ENCODE measurements at regions not wholly inside any gene's neighbourhood (a gene's known extent, or its start where the extent isn't known, plus 50 kb on each side); places are given as distances from the start of the nearest gene placed in this dataset.

DNA sequence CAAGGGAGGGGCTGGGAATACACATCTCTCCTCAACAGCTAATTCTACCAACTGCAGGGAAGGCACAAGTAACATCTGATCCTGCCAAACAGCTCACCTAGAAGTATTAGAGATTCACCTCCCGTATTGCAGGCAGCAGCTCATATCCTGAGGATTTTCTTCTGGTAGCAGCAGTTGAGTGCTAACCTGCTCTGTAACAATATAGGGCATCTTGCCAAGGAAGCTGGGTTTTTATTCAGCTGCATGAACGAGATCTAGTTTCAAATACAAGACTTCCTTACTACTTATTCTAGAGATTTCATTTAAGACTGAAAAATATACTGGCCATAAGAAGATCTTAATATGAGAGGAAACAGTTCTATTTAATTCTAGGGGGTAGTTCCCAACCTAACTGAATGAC, 261.4 kb upstream of the USP15 start:
- in situ Hi-C loops (cut with MboI; ENCODE audit: low sequenced_read_pairs, unreplicated experiment), result no loop called here
- DNase-seq (ENCODE audit: low spot score), result no peak
- TF ChIP-seq, protein P1, sequence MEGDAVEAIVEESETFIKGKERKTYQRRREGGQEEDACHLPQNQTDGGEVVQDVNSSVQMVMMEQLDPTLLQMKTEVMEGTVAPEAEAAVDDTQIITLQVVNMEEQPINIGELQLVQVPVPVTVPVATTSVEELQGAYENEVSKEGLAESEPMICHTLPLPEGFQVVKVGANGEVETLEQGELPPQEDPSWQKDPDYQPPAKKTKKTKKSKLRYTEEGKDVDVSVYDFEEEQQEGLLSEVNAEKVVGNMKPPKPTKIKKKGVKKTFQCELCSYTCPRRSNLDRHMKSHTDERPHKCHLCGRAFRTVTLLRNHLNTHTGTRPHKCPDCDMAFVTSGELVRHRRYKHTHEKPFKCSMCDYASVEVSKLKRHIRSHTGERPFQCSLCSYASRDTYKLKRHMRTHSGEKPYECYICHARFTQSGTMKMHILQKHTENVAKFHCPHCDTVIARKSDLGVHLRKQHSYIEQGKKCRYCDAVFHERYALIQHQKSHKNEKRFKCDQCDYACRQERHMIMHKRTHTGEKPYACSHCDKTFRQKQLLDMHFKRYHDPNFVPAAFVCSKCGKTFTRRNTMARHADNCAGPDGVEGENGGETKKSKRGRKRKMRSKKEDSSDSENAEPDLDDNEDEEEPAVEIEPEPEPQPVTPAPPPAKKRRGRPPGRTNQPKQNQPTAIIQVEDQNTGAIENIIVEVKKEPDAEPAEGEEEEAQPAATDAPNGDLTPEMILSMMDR (IDR thresholded peaks at IDR 0.05; ENCODE audit: borderline replicate concordance, control extremely low read depth, extremely low read depth, insufficient read depth, missing control alignments), result no peak

DNA sequence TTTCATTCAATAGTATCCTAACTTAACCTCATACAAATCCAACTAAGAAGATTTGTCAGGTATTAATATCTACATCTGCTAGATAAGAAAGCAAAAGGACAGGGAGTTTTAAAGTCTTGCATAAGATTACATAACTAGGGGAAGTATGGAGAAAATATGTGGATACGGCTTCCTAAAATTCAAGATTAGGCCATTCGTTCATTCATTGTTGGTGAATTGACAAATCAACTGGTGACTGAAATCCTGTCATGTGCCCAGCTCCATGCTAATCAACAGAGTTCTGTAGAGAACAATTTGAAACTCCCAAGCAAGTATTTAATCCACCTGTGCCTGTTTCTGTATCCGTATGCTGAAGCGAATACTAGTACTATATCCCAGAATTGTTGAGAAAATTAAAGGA, 260.9 kb upstream of the USP15 start:
- no peak for DNase-seq (ENCODE audit: low spot score)
- in situ Hi-C loops (cut with MboI; ENCODE audit: low sequenced_read_pairs, unreplicated experiment), result no loop called here
- TF ChIP-seq, protein P1 (IDR thresholded peaks at IDR 0.05; ENCODE audit: borderline replicate concordance, control extremely low read depth, extremely low read depth, insufficient read depth, missing control alignments), result no peak

DNA sequence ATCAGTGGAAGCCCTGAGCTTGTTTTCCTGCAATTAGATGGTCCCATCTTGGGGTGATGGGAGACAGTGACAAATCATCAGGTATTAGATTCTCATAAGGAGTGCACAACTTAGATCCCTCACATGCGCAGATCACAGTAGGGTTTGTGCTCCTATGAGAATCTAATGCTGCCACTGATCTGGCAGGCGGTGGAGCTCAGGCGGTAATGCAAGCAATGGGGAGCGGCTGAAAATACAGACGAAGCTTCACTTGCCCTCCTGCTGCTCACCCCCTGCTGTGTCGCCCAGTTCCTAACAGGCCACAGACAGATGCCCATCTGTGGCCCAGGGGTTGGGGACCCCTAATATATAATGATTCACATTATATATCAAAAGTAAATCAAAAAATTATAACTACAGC, 258.8 kb upstream of the USP15 start:
- TF ChIP-seq, protein P1 (IDR thresholded peaks at IDR 0.05; ENCODE audit: borderline replicate concordance, control extremely low read depth, extremely low read depth, insufficient read depth, missing control alignments), result no peak
- in situ Hi-C loops (cut with MboI; ENCODE audit: low sequenced_read_pairs, unreplicated experiment), result no loop called here

DNA sequence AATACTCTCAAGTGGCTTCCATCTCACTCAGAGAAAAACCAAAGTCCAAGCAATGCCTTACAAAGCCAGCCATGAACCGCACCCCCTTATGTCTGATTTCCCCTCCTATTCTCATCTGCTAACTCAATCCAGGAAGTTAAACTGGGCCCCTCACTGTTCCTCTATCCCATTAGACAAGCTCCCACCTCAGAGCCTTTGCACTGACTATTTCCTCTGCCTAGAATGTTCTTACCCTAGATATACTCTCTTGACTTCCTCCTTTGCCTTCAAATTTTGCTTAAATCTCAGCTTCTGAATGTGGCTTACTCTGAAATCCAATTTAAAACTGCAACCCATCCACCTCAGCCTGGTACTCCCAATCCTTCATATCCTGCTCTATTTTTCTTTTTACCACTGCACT, 257.0 kb upstream of the USP15 start:
- in situ Hi-C loops (cut with MboI; ENCODE audit: low sequenced_read_pairs, unreplicated experiment), result no loop called here

More for the DNA sequence above, 258.8 kb upstream of the USP15 start:
- no peak for DNase-seq (ENCODE audit: low spot score)

DNA sequence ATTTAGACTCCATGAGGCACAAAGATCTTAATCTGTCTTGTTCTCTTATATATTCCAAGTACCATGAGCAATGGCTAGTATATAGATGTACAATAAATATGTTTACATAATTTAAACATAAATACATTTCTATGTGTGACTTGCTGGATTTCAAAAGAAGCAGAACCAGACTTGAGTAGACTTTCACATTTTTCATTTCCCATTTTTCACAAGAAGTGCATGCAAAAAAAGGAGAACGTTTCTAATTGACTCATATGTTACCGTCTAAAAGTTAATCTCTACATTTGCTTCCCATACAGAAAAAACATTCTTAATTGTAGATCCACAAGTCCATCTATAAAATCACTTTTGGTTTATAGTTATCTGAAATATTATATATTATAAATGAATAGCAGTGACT, 256.5 kb upstream of the USP15 start:
- in situ Hi-C loops (cut with MboI; ENCODE audit: low sequenced_read_pairs, unreplicated experiment), result no loop called here
- DNase-seq (ENCODE audit: low spot score), result no peak
- TF ChIP-seq, protein P1 (IDR thresholded peaks at IDR 0.05; ENCODE audit: borderline replicate concordance, control extremely low read depth, extremely low read depth, insufficient read depth, missing control alignments), result no peak

More for the DNA sequence above, 257.0 kb upstream of the USP15 start:
- DNase-seq (ENCODE audit: low spot score), result no peak
- TF ChIP-seq, protein P1 (IDR thresholded peaks at IDR 0.05; ENCODE audit: borderline replicate concordance, control extremely low read depth, extremely low read depth, insufficient read depth, missing control alignments), result no peak

DNA sequence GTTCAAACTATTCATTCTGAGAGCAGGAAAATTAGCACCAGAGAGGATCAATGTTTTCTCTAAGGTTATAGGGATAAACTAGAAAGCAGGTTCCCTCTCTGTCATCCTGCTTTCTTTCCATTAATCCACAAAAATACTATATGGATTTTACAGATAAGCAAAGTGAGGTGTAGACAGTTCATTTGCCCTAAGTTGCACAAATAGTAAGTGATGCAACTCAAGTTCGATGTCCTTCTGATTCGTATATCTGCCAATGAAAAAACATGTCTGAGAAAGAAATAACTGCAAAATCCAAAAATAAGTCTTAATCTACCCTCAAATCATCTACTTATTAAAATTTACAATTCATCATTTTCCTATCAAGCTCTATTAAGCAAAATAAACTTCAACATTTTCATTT, 254.6 kb upstream of the USP15 start:
- no peak for DNase-seq (ENCODE audit: low spot score)
- in situ Hi-C loops (cut with MboI; ENCODE audit: low sequenced_read_pairs, unreplicated experiment), result no loop called here
- TF ChIP-seq, protein P1 (IDR thresholded peaks at IDR 0.05; ENCODE audit: borderline replicate concordance, control extremely low read depth, extremely low read depth, insufficient read depth, missing control alignments), result no peak

Data from GM13976 (cell line).